CD4-positive, alpha-beta T cell treated with Interleukin-4 for 1 hour (primary cell): ENCODE measurements at regions not wholly inside any gene's neighbourhood (a gene's known extent, or its start where the extent isn't known, plus 50 kb on each side); places are given as distances from the start of the nearest gene placed in this dataset.

Source experiments
- DNase-seq, 2 donors: peaks; one replicate each; pipeline ENCODE4 v3.0.0-alpha.2; 2020 to 2022

DNA sequence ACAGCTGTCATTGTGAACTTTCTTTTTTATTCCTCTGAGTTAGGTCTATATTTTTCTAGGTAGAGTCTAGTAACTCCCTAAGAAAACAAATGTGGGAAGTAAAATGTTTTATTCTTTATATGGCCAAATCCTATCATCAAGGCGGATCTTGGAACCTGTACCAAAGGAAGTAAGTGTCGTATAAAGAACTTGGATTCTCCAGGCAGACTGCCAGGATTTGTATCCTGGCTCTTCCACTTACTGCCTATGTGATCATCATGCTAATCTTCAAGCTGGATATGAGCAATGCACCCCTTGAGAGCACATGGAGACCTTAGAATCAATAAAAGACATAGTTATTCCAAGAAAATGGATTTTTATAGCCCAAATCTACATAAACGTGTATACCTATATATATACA, 286.5 kb downstream of the PCDH17 start:
- no peak for DNase-seq

DNA sequence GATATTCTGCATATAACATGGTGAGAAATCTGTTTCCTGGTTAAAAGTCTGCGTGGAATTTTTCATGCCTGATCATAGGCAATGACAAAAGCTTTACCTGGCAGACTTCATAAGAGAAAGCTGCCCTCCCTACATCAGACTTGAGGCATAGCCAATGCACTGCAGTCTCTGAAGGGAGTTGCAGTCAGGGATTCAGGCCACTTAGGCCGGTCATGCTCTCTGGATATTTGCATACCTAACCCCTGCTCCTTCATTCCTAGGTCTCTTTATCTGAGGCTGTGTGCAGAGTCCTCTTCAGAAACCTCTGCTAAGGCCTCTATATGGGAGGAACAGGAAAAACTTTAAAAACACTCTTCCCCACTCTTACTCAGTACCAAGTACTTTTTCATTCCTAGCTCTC, 287.4 kb downstream of the PCDH17 start:
- no peak for DNase-seq

DNA sequence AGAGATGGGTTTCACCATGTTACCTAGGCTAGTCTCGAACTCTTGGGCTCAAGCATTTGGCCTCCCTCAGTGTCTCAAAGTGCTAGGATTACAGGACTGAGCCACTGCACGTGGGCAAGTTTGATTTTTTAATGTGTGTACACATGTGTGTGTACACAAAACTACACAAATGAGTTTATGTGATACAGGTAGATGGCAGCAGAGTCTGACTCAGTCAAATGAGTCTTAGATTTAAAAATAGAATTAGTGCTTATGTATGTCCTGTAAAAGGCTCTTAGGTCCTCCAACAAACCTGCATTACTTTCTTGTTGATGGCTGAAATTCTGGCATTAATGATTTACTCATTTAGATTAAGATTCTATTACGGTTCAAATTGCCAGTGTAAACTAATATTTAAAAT, 293.7 kb downstream of the PCDH17 start:
- no peak for DNase-seq

DNA sequence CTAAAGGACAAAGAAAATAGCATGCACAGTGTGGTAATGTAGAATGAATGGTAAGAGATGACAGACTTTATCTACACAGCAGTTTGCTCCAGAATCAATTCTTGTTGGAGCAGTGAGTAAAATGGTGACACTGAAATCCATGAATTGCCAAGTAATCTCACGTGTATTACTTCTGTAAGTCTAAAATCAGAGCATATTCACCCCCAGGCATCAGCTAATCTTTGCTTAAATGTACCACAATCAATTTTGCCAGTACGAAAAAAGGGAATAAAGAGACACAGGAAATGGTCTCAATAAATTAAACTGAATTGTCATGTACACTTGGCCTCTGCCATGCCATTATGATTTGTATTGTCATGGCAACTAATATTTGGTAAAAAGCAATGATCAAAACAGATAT, 294.2 kb downstream of the PCDH17 start:
- DNase-seq, result no peak

DNA sequence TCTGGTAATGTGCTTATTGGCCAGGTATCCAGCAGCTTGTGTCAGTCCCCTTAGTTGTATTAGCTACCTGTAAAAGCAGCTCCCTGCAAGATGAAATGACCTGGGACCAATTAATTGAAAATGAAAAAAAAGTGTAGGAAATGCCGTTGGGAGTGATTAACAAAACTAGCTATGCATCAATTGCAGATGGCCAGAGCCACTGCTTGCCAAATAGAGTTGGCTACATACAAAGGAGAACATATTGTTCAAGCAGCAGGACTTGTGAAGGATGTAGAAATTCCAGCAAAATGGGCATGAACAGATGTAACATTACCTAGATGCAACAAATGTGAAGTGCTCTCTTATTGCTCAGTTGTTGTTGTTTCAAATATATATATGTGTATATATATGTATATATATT, 300.5 kb downstream of the PCDH17 start:
- DNase-seq, result no peak

DNA sequence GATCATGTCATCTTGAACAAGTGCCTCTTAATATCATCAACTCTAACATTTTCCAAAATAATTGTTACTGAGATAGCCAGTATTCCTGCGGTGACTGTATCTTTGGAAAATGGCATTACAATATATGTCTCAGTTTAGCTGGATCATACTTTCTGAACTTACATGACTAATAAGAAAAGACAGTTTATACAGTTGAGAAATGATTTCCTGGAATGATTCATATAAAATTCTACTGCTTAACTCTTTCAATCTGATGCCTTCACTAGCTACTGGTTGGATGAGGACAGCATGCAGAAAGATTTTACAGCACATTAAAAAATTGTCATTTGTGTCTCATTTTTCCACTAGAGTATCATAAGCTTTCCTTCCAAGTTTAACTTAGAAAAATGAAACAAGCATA, 302.1 kb downstream of the PCDH17 start:
- DNase-seq, result no peak

DNA sequence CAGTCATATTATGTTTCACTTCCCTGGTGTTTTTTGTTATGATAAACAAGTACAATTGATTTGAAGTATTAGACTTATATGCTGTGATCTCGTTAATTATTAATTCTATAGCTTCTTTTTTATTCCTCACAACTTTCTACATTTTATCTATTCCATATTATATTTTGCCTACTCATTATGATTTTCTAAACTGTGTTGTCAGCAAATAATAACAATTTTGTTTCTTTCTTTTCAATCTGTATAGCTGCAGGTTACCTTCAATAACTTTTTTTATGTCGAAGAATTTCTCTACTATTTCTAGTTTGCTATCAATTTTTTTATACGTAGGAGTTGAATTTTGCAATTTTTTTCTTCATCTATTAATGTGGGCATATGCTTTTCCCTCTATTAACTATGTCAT, 304.4 kb downstream of the PCDH17 start:
- DNase-seq, result no peak

DNA sequence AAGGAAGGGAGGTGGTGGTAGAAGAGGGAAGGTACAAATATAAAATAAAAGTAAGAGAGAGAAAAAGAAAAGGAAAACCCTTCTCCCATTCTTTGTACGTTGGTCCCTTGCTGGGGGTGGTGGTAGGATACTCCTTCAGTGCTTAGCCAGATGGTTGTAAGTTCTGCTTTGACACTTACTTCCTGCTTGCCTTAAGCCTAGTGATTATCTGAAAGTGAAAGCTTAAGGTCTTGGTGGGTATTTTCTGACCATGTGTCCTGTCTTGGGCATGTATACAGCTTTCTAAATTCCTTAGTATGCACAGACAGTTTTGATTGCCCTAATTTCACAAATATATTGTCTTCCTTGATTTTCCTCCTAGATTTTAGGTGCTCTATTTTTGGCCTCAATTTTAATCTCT, 314.8 kb downstream of the PCDH17 start:
- no peak for DNase-seq

DNA sequence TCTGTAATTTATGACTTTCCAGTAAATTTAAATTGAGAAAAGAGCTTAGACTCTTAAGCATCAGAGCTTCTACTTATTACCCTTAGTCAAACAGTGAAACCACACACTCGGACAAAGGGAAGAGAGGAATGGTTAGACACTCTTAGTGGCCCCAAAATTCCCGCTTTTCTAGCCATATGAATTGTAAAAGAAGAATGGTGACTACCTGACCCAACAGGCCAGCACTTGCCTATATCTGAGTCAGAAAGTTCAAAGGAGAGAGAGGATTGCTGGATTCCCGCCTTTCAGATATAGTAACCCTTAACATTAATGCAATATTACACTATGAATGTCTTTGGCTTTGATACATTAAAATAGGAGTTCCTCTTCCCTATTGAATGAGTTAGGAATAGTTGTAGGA, 317.3 kb downstream of the PCDH17 start:
- DNase-seq, result no peak

DNA sequence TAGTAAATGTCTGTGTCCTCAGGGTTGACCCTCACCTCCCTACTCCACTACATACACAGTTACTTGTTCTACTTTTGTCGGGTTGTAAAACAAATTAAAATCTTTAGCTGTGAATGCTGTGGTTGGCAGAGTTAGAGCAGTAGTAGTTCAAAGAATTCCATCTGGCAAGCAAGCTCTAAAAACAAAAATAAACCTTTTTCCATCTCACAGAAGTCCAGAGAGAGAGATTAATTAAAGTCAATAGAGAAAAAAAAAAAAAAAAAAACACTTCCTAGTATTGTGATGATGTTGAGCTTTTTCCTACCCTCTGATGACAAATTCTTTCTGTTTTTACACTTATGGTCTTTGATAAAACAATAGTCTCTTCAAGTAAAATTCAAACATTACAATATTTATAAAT, 338.4 kb downstream of the PCDH17 start:
- no peak for DNase-seq

DNA sequence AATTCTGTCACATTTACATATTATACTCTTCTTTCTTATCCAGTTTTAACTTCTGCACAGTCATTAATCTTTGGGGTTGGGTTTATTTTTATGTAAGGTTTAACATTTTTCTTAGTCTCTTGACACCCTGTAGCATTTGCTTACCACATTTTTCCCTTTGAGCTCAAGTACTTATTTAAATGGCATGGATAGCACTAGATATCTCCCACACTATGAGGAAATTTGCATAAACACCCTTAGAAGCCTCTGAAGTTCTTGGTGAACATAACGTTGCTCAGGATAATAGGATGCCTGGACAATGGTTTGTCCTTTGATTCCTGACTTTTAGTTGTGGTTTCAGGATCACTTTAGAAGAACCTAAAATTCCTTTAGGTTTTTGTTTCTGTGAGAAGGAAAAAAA, 338.9 kb downstream of the PCDH17 start:
- no peak for DNase-seq

DNA sequence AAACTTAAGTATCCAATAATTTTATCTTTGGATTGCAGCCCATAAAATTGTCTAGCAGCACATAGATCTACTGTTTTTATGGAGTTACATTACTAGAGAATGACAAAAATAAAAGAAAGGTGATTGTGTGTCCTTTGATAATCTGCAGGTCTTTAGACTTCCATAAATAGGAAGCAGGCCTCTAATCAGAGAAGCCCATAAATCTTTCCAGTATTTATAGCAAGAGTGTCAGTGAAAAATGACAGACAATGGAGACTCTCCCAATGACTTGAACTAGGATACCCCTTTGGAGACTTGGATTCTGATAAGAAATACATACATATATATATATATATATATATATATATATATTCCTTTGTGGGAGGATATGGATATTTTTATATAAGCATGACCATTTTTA, 351.2 kb downstream of the PCDH17 start:
- no peak for DNase-seq

DNA sequence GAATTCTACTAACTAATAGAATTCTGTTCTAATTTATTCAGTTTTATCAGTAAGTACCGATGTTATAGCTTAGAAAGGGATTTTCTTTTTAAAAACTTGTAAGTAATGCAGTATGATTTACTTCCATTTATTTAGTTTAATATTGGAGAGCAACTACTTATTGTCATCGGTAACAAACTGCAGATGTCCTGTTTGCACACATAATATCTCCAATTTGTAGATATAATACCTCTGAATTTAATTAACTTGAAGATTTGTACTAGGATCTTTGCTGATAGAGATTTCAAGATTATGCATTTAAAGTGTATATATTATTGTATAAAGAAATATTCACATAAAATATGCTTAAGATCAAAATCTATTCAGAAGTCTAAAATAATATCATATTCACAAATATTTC, 356.7 kb downstream of the PCDH17 start:
- DNase-seq, result no peak

DNA sequence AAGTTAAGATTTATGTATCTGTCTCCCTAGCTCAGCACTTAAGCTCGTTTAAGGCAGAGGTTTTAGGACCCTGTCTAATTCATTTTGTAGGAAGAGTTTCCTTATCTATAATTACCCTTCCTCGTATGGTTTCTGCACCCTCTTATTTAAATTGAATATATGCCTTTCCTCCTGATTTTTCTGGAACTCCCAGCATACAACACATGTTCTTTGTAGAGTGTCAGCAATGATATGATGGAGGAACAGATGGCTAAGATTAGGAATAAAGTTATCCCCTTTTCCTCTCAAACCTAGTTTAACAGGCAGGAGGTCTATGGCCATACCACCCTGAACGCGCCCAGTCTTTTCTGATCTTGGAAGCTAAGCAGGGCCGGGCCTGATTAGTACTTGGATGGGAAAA, 359.5 kb downstream of the PCDH17 start:
- DNase-seq, result no peak

DNA sequence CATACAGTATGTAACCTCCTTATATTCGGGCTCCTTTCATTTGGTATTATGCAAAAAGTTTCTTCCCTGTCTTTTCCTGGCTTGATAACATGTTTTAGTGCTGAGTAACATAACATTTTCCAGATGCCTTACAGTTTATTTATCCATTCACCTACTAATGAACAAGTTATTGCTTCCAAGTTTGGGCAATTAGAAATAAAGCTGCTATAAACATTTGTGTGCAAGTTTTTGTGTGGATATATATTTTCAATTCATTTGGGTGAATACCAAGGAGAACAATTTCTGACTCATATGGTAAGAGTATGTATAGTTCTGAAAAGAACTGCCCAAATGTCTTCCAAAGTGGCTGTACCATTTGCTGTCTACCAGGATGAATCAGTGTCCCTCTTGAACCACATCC, 360.9 kb downstream of the PCDH17 start:
- DNase-seq, result no peak

DNA sequence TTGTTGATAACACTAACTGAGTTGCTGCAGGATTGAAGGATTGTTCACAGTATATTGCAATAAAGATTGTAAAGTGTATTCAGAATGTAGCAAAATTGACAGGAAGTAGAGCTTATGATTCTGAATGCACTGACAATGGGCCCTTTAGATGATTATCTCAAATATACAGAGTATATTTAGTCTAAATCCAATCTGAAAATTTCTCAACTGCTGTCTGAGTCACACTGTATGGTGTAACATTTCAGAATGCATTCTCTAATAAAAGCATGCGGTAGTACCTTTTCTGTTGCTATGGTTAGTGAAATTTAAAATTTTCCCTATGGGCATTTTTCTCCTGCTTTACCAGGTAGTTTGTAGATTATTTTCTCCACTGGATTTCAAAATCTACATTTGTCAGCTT, 365.2 kb downstream of the PCDH17 start:
- DNase-seq, result no peak

DNA sequence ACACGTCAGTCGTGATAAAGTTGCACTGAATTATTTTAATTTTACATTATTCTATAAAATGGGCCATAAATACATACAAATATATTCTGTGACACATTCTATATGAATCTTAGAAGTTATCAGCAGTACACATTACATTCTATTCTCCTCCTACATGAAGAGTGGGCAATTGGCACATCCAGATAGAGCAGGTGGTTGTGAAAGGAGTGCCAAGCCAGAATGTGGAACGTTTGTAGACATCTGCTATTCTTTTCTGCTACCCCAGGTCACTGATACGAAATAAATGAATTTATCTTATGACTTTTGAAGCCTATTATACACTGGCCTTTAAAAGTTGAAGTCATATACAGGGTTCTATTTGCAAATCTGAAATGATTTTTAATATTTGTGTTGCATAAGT, 373.2 kb downstream of the PCDH17 start:
- DNase-seq, result no peak

DNA sequence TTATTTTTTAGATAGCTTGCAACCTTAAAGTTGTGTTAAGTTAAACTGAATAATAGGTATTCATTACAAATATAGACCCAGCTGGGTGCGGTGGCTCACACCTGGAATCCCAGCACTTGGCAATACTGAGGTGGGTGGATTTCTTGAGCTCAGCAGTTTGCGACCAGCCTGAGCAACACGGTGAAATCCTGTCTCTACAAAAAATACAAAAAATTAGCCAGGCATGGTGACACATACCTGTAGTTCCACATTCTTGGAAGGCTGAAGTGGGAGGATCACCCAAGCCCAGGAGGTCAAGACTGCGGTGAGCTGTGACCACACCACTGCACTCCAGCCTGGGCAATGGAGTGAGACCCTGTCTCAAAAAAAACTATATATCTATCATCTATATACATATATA, 386.5 kb downstream of the PCDH17 start:
- no peak for DNase-seq

DNA sequence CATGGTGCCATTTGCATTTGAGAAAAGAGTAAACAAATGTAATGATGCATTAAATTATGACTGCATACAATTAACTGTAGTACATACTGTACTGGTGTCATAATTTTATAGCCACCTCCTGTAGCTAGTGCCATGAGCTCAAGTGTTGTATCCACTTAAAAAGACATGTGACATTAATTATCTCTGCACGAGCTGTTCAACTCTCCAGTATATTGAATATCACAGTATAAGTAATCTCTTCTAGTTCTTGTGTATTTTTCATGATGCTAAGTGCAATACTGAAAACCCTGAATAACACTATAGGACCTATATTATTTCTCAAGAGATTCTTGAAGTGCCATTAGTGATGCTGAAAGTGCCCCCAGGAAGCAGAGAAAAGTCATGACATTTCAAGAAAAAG, 387.3 kb downstream of the PCDH17 start:
- no peak for DNase-seq

DNA sequence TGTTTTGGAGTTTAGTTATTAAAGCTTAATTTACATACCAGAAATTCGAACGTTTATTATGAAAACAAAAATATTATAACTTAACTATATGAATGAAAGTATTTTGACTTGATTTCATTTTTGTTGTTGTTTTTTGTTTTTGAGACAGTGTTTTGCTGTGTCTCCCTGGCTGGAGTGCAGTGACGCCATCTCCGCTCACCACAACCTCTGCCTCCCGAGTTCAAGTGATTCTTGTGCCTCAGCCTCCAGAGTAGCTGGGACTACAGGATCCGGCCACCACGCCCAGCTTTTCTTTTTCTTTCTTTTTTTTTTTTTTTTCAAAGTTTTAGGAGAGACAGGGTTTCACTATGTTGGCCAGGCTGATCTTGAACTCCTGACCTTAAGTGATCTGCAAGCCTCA, 392.6 kb downstream of the PCDH17 start:
- no peak for DNase-seq

DNA sequence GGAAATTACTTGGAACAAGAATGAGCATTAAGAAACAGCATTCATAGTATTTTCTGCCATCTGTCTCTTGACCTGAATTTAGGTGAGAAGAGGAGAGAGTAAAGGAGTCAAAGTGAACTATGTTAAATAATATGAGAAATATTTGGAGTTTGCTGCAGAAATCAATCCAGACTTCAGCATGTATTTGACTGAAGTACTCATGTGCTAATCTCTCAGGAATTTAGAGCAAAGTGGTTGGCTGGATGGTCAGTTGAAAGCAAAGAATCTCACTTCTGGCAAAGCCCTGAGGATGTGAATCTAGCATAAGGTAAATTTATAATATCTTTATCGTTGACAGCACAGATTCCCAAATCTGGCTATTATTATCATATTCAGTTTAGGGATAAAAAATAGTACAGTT, 394.3 kb downstream of the PCDH17 start:
- no peak for DNase-seq

DNA sequence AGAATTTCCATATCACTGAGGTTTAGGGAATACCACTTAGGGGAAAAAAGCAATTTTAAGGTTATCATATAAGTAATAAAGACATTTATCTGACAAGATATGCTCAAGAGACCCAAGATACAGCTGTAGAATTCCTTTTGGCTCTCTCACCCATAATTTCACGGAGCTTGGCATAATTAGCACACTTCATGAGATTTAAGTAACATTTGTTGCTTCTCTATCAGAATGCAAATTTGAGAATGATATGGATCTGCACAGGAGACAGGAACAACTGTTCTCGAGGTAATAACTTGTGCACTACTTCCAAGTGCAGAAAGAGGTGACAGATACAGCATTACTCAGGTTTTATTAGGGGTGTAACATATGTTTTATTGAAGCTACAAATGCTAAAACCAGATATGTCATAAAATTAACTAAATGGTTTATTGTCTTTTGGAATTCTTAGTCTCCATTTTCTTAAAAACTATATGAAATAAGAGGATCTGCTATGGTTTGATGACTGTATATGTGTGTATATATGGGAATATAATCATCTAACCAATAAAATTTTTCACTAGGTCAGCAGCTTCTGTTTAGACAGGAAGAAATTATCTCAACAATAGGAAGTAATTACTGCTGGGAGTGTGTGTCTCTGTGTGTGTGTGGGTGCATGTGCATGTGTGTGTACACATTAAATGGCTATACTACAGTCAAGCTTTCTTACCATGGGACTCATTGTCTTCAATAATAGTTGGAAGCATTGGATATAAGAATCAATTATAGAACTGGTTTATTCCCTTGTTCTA, 401.3 kb downstream of the PCDH17 start:
- no peak for DNase-seq

DNA sequence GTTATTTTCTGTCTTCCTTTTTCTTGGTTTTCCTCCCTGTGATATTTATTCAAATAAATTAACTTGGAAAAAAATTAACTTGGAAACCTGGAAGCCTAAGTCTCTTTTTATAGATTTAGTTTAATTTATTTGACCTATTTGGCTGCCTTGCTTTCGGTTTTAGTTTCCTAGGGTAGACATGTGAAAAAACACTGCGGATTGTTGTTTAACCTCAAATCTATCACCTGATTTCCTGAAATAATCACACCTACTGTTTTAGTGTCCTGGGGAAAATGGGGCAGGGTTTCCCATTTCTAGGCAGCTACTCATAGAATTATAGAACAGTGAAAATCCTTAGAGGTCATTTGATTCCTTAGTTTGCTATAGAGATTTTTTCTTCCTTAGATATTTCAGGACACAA, 412.4 kb downstream of the PCDH17 start:
- DNase-seq, result no peak

DNA sequence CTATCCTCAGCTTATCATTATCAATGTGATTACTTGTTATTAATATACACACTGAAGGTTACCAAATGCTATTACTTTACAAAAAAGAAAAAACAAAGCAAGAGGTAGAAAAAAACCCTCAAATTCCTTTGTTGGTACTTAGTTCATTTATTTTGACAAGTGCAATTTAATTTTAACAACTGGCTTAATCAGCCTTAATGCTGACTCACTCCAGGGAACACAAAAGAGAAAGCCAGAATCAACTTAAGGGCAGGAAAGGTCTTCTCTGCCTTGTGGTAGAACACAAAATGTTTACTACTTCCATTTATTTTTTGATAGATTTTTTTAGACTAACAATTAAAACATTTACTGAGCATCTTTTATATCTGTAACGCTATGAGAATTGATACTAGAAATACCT, 417.1 kb downstream of the PCDH17 start:
- no peak for DNase-seq

DNA sequence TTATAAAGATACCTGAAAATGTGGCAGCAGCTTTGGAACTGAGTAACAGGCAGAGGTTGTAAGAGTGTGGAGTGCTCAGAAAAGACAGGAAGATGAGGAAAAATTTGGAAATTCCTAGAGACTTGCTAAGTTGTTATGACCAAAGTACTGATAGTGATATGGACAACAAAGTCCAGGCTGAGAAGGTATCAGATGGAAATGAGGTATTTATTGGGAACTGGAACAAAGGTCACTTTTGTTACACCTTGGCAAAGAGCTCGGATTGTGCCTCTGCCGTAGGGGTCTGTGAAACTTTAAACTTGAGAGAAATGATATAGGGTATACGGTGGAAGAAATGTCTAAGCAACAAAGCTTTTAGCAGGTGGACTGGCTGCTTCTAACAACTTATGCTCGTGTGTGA, 419.9 kb downstream of the PCDH17 start:
- DNase-seq, result no peak
